Activated B cell treated with CpG ODN at 0.5 μM for 24 hours (primary cell): ENCODE measurements at regions not wholly inside any gene's neighbourhood (a gene's known extent, or its start where the extent isn't known, plus 50 kb on each side); places are given as distances from the start of the nearest gene placed in this dataset.

ENCODE experiments used
- ATAC-seq: fragments of 200-7000 bp; cut with Tn5 transposase; one replicate; pipeline ENCODE4 v1.10.0; 2021; ENCODE audit warnings: low read depth, mild to moderate bottlenecking, moderate library complexity
- CTCF ChIA-PET: fragments of 350-600 bp; sonication (Branson Sonifier 250); formaldehyde crosslinking; loops from one replicate; lab custom pipeline; 2021; ENCODE audit warnings: antibody characterized with exemption; lab: Charles Lee
- POLR2A ChIA-PET: fragments of 350-600 bp; sonication (Branson Sonifier 250); formaldehyde crosslinking; loops from one replicate; lab custom pipeline; 2021; ENCODE audit warnings: antibody characterized with exemption; lab: Charles Lee
- DNase-seq: peaks from one replicate; pipeline ENCODE4 v3.0.0; 2022
- H3K27ac Mint-ChIP-seq: one replicate; pipeline ENCODE4 v1.8.0; 2020; ENCODE audit warnings: mixed read lengths
- H3K27me3 Mint-ChIP-seq: one replicate; pipeline ENCODE4 v1.8.0; 2021; ENCODE audit warnings: mixed read lengths
- H3K36me3 Mint-ChIP-seq: one replicate; pipeline ENCODE4 v1.8.0; 2021; ENCODE audit warnings: low read depth, mixed read lengths
- H3K4me1 Mint-ChIP-seq: one replicate; pipeline ENCODE4 v1.8.0; 2021; ENCODE audit warnings: mixed read lengths
- H3K4me3 Mint-ChIP-seq: one replicate; pipeline ENCODE4 v1.8.0; 2020; ENCODE audit warnings: mild to moderate bottlenecking, mixed read lengths
- H3K9me3 Mint-ChIP-seq: one replicate; pipeline ENCODE4 v1.8.0; 2020; ENCODE audit warnings: mixed read lengths
- CTCF ChIP-seq: fragments of 200-600 bp; IDR thresholded peaks from one replicate; pipeline ENCODE4 v1.8.0; 2022; ENCODE audit warnings: antibody characterized with exemption, mild to moderate bottlenecking
- intact Hi-C: fragments of 100-400 bp; cut with micrococcal nuclease; formaldehyde crosslinking; loops from one replicate; pipeline ENCODE4 v1.15.1; 2024

- ChIA-PET CTCF (no interaction called here), POLR2A (no interaction called here)
- Mint-ChIP-seq H3K27ac (no peak overlapping the region), H3K9me3 (no peaks in the 10 kb centered on the region), H3K36me3 (no peaks in the 10 kb centered on the region), H3K4me1 (no peaks in the 10 kb centered on the region), H3K4me3 (no peak overlapping the region), H3K27me3 (no peaks in the 10 kb centered on the region)
- no peak for DNase-seq
- no peak for ATAC-seq
- intact Hi-C loops: no loop called here
- no peak for TF ChIP-seq CTCF
Measured at GRCh38 chr7:115273139-115273772, 351.4 kb downstream of the MDFIC start.

GRCh38 chr7:115271332-115272235 lies 349.7 kb downstream of the MDFIC start:
- intact Hi-C loops: no loop called here
- Mint-ChIP-seq H3K27ac (no peak overlapping the region), H3K4me1 (no peaks in the 10 kb centered on the region), H3K9me3 (no peaks in the 10 kb centered on the region), H3K27me3 (no peaks in the 10 kb centered on the region), H3K36me3 (no peaks in the 10 kb centered on the region), H3K4me3 (no peak overlapping the region)
- ChIA-PET POLR2A (no interaction called here), CTCF (no interaction called here)
- ATAC-seq (no peak), DNase-seq (no peak)
- no peak for TF ChIP-seq CTCF

GRCh38 chr7:115269486-115269885 lies 347.6 kb downstream of the MDFIC start:
- Mint-ChIP-seq H3K27me3 (no peaks in the 10 kb centered on the region), H3K27ac (no peak overlapping the region), H3K4me1 (no peaks in the 10 kb centered on the region), H3K4me3 (no peak overlapping the region), H3K9me3 (no peaks in the 10 kb centered on the region), H3K36me3 (no peaks in the 10 kb centered on the region)
- DNase-seq: no peak
- intact Hi-C loops: no loop called here
- TF ChIP-seq CTCF: no peak
- ChIA-PET CTCF (no interaction called here), POLR2A (no interaction called here)
- no peak for ATAC-seq

GRCh38 chr7:115267503-115267902 lies 345.6 kb downstream of the MDFIC start:
- POLR2A ChIA-PET: no interaction called here
- Mint-ChIP-seq H3K4me3 (no peak overlapping the region), H3K27ac (no peak overlapping the region), H3K9me3 (no peaks in the 10 kb centered on the region), H3K36me3 (no peaks in the 10 kb centered on the region), H3K27me3 (no peaks in the 10 kb centered on the region), H3K4me1 (no peaks in the 10 kb centered on the region)
- CTCF ChIA-PET: no interaction called here
- intact Hi-C loops: no loop called here
- TF ChIP-seq CTCF: no peak
- no peak for ATAC-seq
- DNase-seq: no peak

GRCh38 chr7:115260381-115260780 lies 338.5 kb downstream of the MDFIC start:
- no peak for DNase-seq
- ATAC-seq: no peak
- H3K4me1 Mint-ChIP-seq: no peaks in the 10 kb centered on the region
- no peaks in the 10 kb centered on the region for H3K9me3 Mint-ChIP-seq
- POLR2A ChIA-PET: no interaction called here
- CTCF ChIA-PET: no interaction called here
- no peak overlapping the region for H3K4me3 Mint-ChIP-seq
- no peaks in the 10 kb centered on the region for H3K27me3 Mint-ChIP-seq
- no peak for TF ChIP-seq CTCF
- H3K36me3 Mint-ChIP-seq: no peaks in the 10 kb centered on the region
- no peak overlapping the region for H3K27ac Mint-ChIP-seq
- intact Hi-C loops: no loop called here
